ENCODE measurements at regions not wholly inside any gene's neighbourhood (a gene's known extent, or its start where the extent isn't known, plus 50 kb on each side); places are given as distances from the start of the nearest gene placed in this dataset.

DNA sequence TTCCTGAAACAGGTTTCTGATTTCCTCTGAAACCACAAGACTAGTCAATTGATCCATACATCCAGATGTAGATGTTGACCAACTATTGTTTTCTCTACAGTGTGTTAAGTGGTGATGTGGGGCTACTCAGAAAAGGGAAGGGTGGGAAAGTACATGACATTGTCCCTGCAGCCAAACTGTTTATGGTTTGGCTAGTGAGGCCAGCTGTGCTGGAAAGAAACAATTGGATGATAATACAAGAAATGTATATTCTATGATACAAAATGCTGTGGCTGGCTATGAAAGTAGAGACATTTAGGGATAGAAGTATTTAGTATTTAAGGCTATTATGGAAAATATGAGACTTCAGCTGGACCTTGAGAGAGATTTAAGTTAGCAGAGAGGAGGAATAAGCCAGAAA is 244.5 kb downstream of the ADGRL2 start:
- no peak for TF ChIP-seq CTCF (IDR thresholded peaks at IDR 0.05)
- TF ChIP-seq POLR2A (IDR thresholded peaks at IDR 0.05; ENCODE audit: low read depth), result no peak
